ENCODE measurements at regions not wholly inside any gene's neighbourhood (a gene's known extent, or its start where the extent isn't known, plus 50 kb on each side); places are given as distances from the start of the nearest gene placed in this dataset.

- TF ChIP-seq CHD7 (IDR thresholded peaks at IDR 0.05; ENCODE audit: insufficient replicate concordance, low read length) (no peak), HDAC2 (IDR thresholded peaks at IDR 0.05; ENCODE audit: borderline replicate concordance in 1 of 2, low read depth in 2 of 2, low read length in 2 of 2) (no peak), ASH2L (IDR thresholded peaks at IDR 0.05; ENCODE audit: low read length) (no peak), TCF12 (IDR thresholded peaks at IDR 0.05; ENCODE audit: low read depth, low read length) (no peak), RFX5 (IDR thresholded peaks at IDR 0.05; ENCODE audit: borderline replicate concordance, low read depth, low read length) (no peak), CEBPB (IDR thresholded peaks at IDR 0.05; ENCODE audit: low read depth, low read length) (no peak), BRCA1 (IDR thresholded peaks at IDR 0.05; ENCODE audit: low read depth, low read length) (no peak), SP1 (IDR thresholded peaks at IDR 0.05; ENCODE audit: low read depth, low read length) (no peak)
These were observed 437.0 kb downstream of the TMEM232 start (continued) for GRCh38 chr5:110289512-110289810.
